MM.1S (cell line): ENCODE measurements at regions not wholly inside any gene's neighbourhood (a gene's known extent, or its start where the extent isn't known, plus 50 kb on each side); places are given as distances from the start of the nearest gene placed in this dataset.

Experiments
- DNase-seq: peaks from one replicate; pipeline ENCODE4 v3.0.0-alpha.2; 2015
- H2AFZ ChIP-seq: fragments of 300-600 bp; sonication (generic); 2 replicates; pipeline ENCODE4 v1.6.0; 2016; ENCODE audit warnings: antibody characterized with exemption, low read length
- H3F3A ChIP-seq: fragments of 300-600 bp; sonication (generic); 2 replicates; pipeline ENCODE4 v1.6.1; 2016; ENCODE audit warnings: mild to moderate bottlenecking, antibody characterized with exemption, low read length, moderate library complexity, mixed read lengths; ENCODE audit not compliant: insufficient read depth
- H3K27ac ChIP-seq: fragments of 300-600 bp; sonication (generic); 2 replicates; pipeline ENCODE4 v1.5.1; 2016; ENCODE audit warnings: mild to moderate bottlenecking, low read length
- H3K27me3 ChIP-seq: fragments of 300-600 bp; sonication (generic); replicated peaks from 2 replicates; pipeline ENCODE4 v1.6.0; 2016; ENCODE audit warnings: low read length; ENCODE audit not compliant: insufficient read depth
- H3K36me3 ChIP-seq: fragments of 300-600 bp; sonication (generic); replicated peaks from 2 replicates; pipeline ENCODE4 v1.6.1; 2016; ENCODE audit warnings: mild to moderate bottlenecking, low read length, mixed read lengths; ENCODE audit not compliant: insufficient read depth
- H3K4me1 ChIP-seq: fragments of 300-600 bp; sonication (generic); 2 replicates; pipeline ENCODE4 v1.6.1; 2016; ENCODE audit warnings: low read length, mixed read lengths
- H3K4me2 ChIP-seq: fragments of 300-600 bp; sonication (generic); 2 replicates; pipeline ENCODE4 v1.6.0; 2016; ENCODE audit warnings: low read depth, low read length
- H3K4me3 ChIP-seq: fragments of 300-600 bp; sonication (generic); 2 replicates; pipeline ENCODE4 v1.5.1; 2016; ENCODE audit warnings: low read length, mixed read lengths
- H3K79me2 ChIP-seq: fragments of 300-600 bp; sonication (generic); 2 replicates; pipeline ENCODE4 v1.6.1; 2016; ENCODE audit warnings: mixed run types, low read length, mixed read lengths
- H3K9ac ChIP-seq: fragments of 300-600 bp; sonication (generic); 2 replicates; pipeline ENCODE4 v1.6.1; 2016; ENCODE audit warnings: low read length, mixed read lengths
- H3K9me2 ChIP-seq: fragments of 300-600 bp; sonication (generic); replicated peaks from 2 replicates; pipeline ENCODE4 v1.6.1; 2016; ENCODE audit warnings: mild to moderate bottlenecking, low read length, mixed read lengths; ENCODE audit not compliant: insufficient read depth
- H3K9me3 ChIP-seq: fragments of 300-600 bp; sonication (generic); replicated peaks from 2 replicates; pipeline ENCODE4 v1.6.1; 2016; ENCODE audit warnings: mild to moderate bottlenecking, low read length, mixed read lengths; ENCODE audit not compliant: insufficient read depth
- H4K20me1 ChIP-seq: fragments of 300-600 bp; sonication (generic); 2 replicates; pipeline ENCODE4 v1.6.1; 2016; ENCODE audit warnings: mild to moderate bottlenecking, low read length, moderate library complexity, mixed read lengths; ENCODE audit not compliant: insufficient read depth
- EZH2 ChIP-seq: fragments of 300-600 bp; sonication (generic); optimal IDR thresholded peaks from 2 replicates; pipeline ENCODE3; 2017; ENCODE audit warnings: low read depth, mild to moderate bottlenecking, antibody characterized with exemption, low read length, mixed read lengths
- EZH2phosphoT487 ChIP-seq: fragments of 300-600 bp; sonication (generic); IDR thresholded peaks from 2 replicates; pipeline ENCODE4 v1.6.1; 2018; ENCODE audit warnings: antibody characterized with exemption, low read length
- TF ChIP-seq, protein P1 (sequence below): fragments of 300-600 bp; sonication (generic); IDR thresholded peaks from 2 replicates; pipeline ENCODE4 v1.5.1; 2016; ENCODE audit warnings: antibody characterized with exemption, low read length, mixed read lengths

DNA sequence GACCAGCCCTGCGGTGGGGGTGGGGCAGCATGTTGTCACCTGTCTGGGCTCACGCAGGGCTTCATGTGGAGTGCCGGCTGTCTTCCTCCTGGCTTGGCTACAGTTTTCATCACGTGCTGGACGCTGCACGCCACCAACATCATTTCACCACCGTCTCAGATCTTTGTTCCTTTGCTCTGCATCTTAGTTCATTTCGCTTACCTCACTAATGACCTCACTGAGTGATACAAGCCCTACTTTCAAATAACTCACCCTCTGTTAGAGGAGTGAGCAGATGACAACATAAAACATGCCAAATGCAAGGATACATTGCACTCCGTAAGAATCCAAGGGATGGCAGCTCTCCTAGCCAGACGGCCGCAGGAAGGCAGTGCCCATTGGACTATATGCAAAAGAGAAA lies 527.5 kb downstream of the GALR1 start:
- Histone ChIP-seq H2AFZ (no peak overlapping the region), H3K27ac (no peak overlapping the region), H3K36me3 (no peaks in the 10 kb centered on the region), H3K4me1 (no peaks in the 10 kb centered on the region), H3K4me3 (no peak overlapping the region), H3K79me2 (no peaks in the 10 kb centered on the region), H3F3A (no peaks in the 10 kb centered on the region), H3K9me3 (no peaks in the 10 kb centered on the region), H4K20me1 (no peaks in the 10 kb centered on the region), H3K4me2 (no peak overlapping the region), H3K9me2 (no peaks in the 10 kb centered on the region), H3K9ac (no peak overlapping the region), H3K27me3 (no peaks in the 10 kb centered on the region)
- DNase-seq = no peak
- TF ChIP-seq, protein P1, sequence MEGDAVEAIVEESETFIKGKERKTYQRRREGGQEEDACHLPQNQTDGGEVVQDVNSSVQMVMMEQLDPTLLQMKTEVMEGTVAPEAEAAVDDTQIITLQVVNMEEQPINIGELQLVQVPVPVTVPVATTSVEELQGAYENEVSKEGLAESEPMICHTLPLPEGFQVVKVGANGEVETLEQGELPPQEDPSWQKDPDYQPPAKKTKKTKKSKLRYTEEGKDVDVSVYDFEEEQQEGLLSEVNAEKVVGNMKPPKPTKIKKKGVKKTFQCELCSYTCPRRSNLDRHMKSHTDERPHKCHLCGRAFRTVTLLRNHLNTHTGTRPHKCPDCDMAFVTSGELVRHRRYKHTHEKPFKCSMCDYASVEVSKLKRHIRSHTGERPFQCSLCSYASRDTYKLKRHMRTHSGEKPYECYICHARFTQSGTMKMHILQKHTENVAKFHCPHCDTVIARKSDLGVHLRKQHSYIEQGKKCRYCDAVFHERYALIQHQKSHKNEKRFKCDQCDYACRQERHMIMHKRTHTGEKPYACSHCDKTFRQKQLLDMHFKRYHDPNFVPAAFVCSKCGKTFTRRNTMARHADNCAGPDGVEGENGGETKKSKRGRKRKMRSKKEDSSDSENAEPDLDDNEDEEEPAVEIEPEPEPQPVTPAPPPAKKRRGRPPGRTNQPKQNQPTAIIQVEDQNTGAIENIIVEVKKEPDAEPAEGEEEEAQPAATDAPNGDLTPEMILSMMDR = no peak
- no peak for TF ChIP-seq EZH2
- no peak for TF ChIP-seq EZH2phosphoT487

DNA sequence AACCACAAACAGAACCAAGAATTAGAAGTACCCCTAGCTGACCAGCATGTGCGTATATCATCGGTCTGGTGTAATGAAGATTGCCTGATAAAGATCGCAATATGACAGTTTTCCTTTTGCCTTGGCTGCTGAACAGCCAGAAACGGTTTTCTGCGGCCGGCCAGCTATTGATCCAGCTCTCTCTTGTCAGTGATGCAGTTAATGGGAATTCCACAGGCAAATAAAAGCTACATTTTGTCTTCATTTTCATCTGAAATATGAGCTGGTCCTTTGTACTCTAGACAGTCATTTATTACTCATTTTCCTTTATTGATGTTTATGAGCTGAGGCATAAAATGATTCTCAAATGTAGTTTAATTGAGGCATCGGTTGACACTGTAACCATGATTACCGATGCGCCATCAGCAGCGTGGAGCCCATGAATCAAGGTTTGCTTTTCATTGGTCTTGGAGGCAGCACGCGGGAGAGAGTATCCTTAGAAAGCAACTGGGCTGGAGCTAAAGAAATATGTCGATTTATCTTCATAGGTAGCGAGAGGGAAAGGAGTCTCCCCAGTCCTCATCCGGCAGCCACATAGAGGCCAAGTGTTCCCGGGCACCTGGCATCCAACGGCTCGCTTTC lies 535.2 kb downstream of the GALR1 start:
- DNase-seq = no peak

DNA sequence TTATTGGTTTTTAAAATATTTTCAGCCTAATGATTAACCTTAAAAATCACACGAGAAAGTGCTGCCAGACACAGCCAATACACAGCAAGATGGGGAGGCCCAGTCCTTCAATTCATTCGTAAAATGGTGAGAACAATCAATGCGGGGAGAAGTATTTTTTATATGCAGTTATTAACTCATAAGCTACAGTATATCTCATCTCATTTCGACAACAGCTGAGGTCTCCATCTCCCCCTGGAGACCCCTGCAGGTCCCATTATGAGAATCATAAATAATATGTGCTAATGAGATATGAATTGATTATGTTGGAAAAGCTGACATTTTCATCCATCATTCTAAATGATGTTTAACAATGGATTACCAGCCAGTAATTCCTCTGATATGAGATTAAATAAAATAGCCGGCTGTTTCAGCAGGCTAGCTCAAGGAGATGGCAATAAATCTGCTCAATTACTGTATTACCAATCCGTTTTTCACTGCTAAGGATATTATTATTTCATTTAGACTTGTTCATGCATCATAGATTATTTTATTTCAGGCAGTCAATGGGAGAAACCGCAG lies 535.8 kb downstream of the GALR1 start:
- no peaks in the 10 kb centered on the region for H3K9me2 ChIP-seq
- TF ChIP-seq EZH2 (no peak), EZH2phosphoT487 (no peak)
- TF ChIP-seq, protein P1 = no peak
- H3K36me3 ChIP-seq = no peaks in the 10 kb centered on the region
- no peaks in the 10 kb centered on the region for H3K27me3 ChIP-seq
- H3K4me2 ChIP-seq = no peak overlapping the region
- no peak overlapping the region for H3K4me3 ChIP-seq
- no peaks in the 10 kb centered on the region for H3K9me3 ChIP-seq
- no peak for DNase-seq
- no peaks in the 10 kb centered on the region for H3K79me2 ChIP-seq
- H3F3A ChIP-seq = no peaks in the 10 kb centered on the region
- no peaks in the 10 kb centered on the region for H3K4me1 ChIP-seq
- no peak overlapping the region for H3K9ac ChIP-seq
- no peaks in the 10 kb centered on the region for H4K20me1 ChIP-seq
- H3K27ac ChIP-seq = no peak overlapping the region
- no peak overlapping the region for H2AFZ ChIP-seq

More for the DNA sequence above, 535.2 kb downstream of the GALR1 start:
- H3K4me2 ChIP-seq = no peak overlapping the region
- no peaks in the 10 kb centered on the region for H3K36me3 ChIP-seq
- H3K9me2 ChIP-seq = no peaks in the 10 kb centered on the region
- no peak overlapping the region for H3K4me3 ChIP-seq
- no peaks in the 10 kb centered on the region for H3K79me2 ChIP-seq
- H3K4me1 ChIP-seq = no peaks in the 10 kb centered on the region
- H2AFZ ChIP-seq = no peak overlapping the region
- H3K9ac ChIP-seq = no peak overlapping the region
- no peaks in the 10 kb centered on the region for H4K20me1 ChIP-seq
- H3K27me3 ChIP-seq = no peaks in the 10 kb centered on the region
- TF ChIP-seq EZH2 = no peak
- no peak for TF ChIP-seq EZH2phosphoT487
- TF ChIP-seq, protein P1 = no peak
- H3K9me3 ChIP-seq = no peaks in the 10 kb centered on the region
- H3F3A ChIP-seq = no peaks in the 10 kb centered on the region
- no peak overlapping the region for H3K27ac ChIP-seq
